ENCODE measurements at regions not wholly inside any gene's neighbourhood (a gene's known extent, or its start where the extent isn't known, plus 50 kb on each side); places are given as distances from the start of the nearest gene placed in this dataset.

- no peak overlapping the region for H3K27ac Mint-ChIP-seq
- H3K9me3 Mint-ChIP-seq: peaks cover 8% of the 10 kb centered on the region
Measured at GRCh38 chr3:27826448-27826847, 104.3 kb upstream of the EOMES start.

DNA sequence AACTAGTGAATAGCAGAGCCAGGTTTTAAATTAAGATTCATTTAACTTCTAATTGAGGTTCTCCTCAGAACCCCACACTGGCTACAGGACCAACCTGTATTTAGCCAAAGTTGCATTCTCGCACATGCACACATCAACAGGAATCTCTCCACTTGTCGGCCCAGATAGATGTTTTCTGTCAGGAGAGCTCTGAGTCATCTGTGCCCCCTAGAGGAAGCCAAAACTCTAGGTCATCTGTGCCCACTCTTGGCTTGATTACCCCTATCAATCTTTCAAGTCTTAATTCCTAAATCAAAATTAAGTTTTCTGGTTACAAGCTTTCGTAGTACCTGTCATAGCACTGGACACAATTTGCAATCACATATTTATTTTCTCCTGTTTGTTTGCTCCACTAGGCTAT is 104.9 kb upstream of the EOMES start:
- Mint-ChIP-seq H3K27ac (no peak overlapping the region), H3K27me3 (no peaks in the 10 kb centered on the region), H3K9me3 (peaks cover 8% of the 10 kb centered on the region), H3K4me3 (no peak overlapping the region), H3K4me1 (peaks cover 2% of the 10 kb centered on the region), H3K36me3 (no peaks in the 10 kb centered on the region)
- ATAC-seq (ENCODE audit: low read depth) (no peak), DNase-seq (no peak)
- POLR2A ChIA-PET: no interaction called here

More at GRCh38 chr3:27826448-27826847, 104.3 kb upstream of the EOMES start:
- H3K27me3 Mint-ChIP-seq: no peaks in the 10 kb centered on the region
- no peak for ATAC-seq (ENCODE audit: low read depth)
- H3K36me3 Mint-ChIP-seq: no peaks in the 10 kb centered on the region
- peaks cover 2% of the 10 kb centered on the region for H3K4me1 Mint-ChIP-seq
- H3K4me3 Mint-ChIP-seq: no peak overlapping the region
- POLR2A ChIA-PET: no interaction called here
- no peak for DNase-seq

DNA sequence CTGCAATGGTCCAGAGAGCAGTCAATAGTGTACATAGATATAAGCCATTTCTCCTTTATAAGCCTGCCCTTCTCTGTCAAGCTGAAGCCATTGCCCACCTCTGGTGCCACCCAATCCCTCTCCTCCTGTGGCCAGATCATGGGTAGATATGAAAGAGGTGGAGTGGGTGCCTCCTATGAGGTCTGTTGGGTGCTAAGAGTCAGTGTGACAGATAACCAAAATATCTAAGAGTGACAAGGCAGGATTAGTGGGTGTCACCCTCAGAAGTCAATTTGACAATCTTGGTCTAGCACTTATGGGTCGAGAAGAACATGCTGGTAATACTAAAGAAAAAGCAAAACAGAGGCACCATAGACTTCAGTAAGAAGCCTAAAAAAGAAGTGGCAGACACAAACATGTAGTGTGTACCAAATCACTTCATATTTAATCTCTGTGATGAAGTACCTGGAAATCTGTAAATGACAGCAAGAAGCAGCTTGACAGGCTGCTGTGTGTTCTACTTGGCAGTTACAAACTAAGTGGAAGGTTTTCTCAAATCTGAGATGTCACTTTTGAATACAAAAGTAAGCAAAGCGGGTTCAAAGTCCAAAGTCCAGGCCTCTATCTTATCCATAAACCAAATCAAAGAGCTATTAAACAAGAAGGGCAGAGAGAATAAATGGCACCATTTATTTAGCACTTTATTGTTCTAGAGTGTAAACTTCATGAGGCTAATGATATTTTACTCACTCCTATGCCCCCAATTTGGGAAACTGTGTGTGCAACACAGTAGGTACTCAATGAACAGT is 118.9 kb upstream of the EOMES start:
- no peak overlapping the region for H3K27ac Mint-ChIP-seq
- ATAC-seq (ENCODE audit: low read depth): no peak
- H3K27me3 Mint-ChIP-seq: no peaks in the 10 kb centered on the region

GRCh38 chr3:27844052-27844675 is 122.0 kb upstream of the EOMES start:
- no peak overlapping the region for H3K4me3 Mint-ChIP-seq

More for the DNA sequence above, 118.9 kb upstream of the EOMES start:
- H3K9me3 Mint-ChIP-seq: peaks cover 8% of the 10 kb centered on the region
- peaks cover 10% of the 10 kb centered on the region for H3K4me1 Mint-ChIP-seq
- no peaks in the 10 kb centered on the region for H3K36me3 Mint-ChIP-seq
- POLR2A ChIA-PET: no interaction called here
- no peak overlapping the region for H3K4me3 Mint-ChIP-seq
- DNase-seq: no peak

GRCh38 chr3:27847697-27848096 is 125.6 kb upstream of the EOMES start:
- H3K9me3 Mint-ChIP-seq: peaks cover 9% of the 10 kb centered on the region
- H3K36me3 Mint-ChIP-seq: peaks cover 4% of the 10 kb centered on the region
- peaks cover 10% of the 10 kb centered on the region for H3K4me1 Mint-ChIP-seq
- H3K4me3 Mint-ChIP-seq: no peak overlapping the region
- no peak overlapping the region for H3K27ac Mint-ChIP-seq
- ATAC-seq (ENCODE audit: low read depth): no peak
- H3K27me3 Mint-ChIP-seq: no peaks in the 10 kb centered on the region
- POLR2A ChIA-PET: no interaction called here
- DNase-seq: no peak

More at GRCh38 chr3:27844052-27844675, 122.0 kb upstream of the EOMES start:
- Mint-ChIP-seq H3K27ac (no peak overlapping the region), H3K4me1 (peaks cover 10% of the 10 kb centered on the region), H3K27me3 (no peaks in the 10 kb centered on the region), H3K36me3 (no peaks in the 10 kb centered on the region), H3K9me3 (peaks cover 8% of the 10 kb centered on the region)
- ATAC-seq (ENCODE audit: low read depth): no peak
- POLR2A ChIA-PET: no interaction called here
- no peak for DNase-seq

GRCh38 chr3:27848826-27849225 is 126.7 kb upstream of the EOMES start:
- no peak for ATAC-seq (ENCODE audit: low read depth)
- H3K4me1 Mint-ChIP-seq: peaks cover 3% of the 10 kb centered on the region
- no peaks in the 10 kb centered on the region for H3K27me3 Mint-ChIP-seq
- peaks cover 10% of the 10 kb centered on the region for H3K9me3 Mint-ChIP-seq
- DNase-seq: no peak
- H3K27ac Mint-ChIP-seq: no peak overlapping the region
- POLR2A ChIA-PET: no interaction called here
- H3K36me3 Mint-ChIP-seq: peaks cover 9% of the 10 kb centered on the region
- H3K4me3 Mint-ChIP-seq: no peak overlapping the region

DNA sequence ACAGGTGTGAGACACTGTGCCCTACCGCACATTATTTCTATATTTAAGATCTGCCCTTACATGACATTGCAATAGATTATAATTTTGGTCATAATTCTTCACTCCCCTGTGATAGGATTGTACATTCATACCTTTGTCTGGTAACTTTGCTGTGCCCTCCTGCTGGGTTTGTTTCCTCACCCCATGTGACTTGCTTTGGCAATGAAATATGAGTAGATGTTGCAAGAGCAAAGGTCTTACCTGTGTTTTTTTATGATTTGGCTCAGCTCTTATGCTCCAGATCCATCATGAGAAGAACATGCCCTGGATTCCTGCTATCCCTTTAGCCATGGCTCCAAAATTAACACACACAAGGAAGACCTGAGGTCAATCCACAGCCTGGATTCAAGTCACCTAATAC is 137.7 kb upstream of the EOMES start:
- Mint-ChIP-seq H3K27me3 (no peaks in the 10 kb centered on the region), H3K4me1 (peaks cover 31% of the 10 kb centered on the region), H3K9me3 (peaks cover 8% of the 10 kb centered on the region), H3K27ac (peak overlapping the region; percentile 33), H3K36me3 (peaks cover 10% of the 10 kb centered on the region), H3K4me3 (no peak overlapping the region)
- POLR2A ChIA-PET: interaction anchor here (0.8 kb wide), 1 partner anchor 22 kb away, joined by 3 read pairs; no protein-coding TSS in a partner anchor
- DNase-seq: no peak
- ATAC-seq (ENCODE audit: low read depth): no peak

GRCh38 chr3:27861046-27862036 is 139.2 kb upstream of the EOMES start:
- ATAC-seq (ENCODE audit: low read depth): peak; percentile 96
- DNase-seq: peak; percentile 33
- Mint-ChIP-seq H3K27me3 (no peaks in the 10 kb centered on the region), H3K36me3 (peaks cover 12% of the 10 kb centered on the region), H3K4me3 (peak overlapping the region; percentile 17), H3K4me1 (peaks cover 31% of the 10 kb centered on the region), H3K9me3 (peaks cover 10% of the 10 kb centered on the region), H3K27ac (peak overlapping the region; percentile 95)
- POLR2A ChIA-PET: interaction anchor here (0.8 to 1.4 kb wide), 4 partner anchors 11 to 487 kb away, joined by 3 to 11 read pairs (median 5); partner anchors contain the start of genes AZI2, EOMES and ZCWPW2

DNA sequence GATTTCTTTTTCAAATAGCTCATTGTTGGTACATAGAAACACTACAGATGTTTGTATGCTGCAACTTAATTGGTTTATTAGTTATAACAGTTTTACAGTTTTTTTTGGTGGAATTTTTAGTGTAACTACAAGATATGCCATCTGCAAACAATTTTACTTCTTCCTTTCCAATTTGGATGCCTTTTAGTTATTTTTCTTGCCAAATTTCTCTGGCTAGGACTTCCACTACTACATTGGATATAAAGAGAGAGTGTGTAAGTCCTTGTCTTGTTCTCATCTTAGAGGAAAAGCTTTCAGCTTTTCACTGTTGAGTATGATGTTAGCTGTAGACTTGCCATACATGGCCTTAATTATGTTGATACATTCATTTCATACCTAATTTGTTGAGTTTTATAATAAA is 143.6 kb upstream of the EOMES start:
- POLR2A ChIA-PET: no interaction called here
- H3K27ac Mint-ChIP-seq: no peak overlapping the region
- no peak for ATAC-seq (ENCODE audit: low read depth)

GRCh38 chr3:27869152-27869551 is 147.0 kb upstream of the EOMES start:
- Mint-ChIP-seq H3K36me3 (peaks cover 26% of the 10 kb centered on the region), H3K27ac (no peak overlapping the region), H3K4me3 (no peak overlapping the region), H3K9me3 (peaks cover 26% of the 10 kb centered on the region), H3K27me3 (no peaks in the 10 kb centered on the region), H3K4me1 (no peaks in the 10 kb centered on the region)
- POLR2A ChIA-PET: no interaction called here
- ATAC-seq (ENCODE audit: low read depth) (no peak), DNase-seq (no peak)

More for the DNA sequence above, 143.6 kb upstream of the EOMES start:
- Mint-ChIP-seq H3K27me3 (no peaks in the 10 kb centered on the region), H3K9me3 (peaks cover 21% of the 10 kb centered on the region), H3K4me3 (no peak overlapping the region), H3K4me1 (peaks cover 17% of the 10 kb centered on the region), H3K36me3 (peaks cover 21% of the 10 kb centered on the region)
- no peak for DNase-seq

DNA sequence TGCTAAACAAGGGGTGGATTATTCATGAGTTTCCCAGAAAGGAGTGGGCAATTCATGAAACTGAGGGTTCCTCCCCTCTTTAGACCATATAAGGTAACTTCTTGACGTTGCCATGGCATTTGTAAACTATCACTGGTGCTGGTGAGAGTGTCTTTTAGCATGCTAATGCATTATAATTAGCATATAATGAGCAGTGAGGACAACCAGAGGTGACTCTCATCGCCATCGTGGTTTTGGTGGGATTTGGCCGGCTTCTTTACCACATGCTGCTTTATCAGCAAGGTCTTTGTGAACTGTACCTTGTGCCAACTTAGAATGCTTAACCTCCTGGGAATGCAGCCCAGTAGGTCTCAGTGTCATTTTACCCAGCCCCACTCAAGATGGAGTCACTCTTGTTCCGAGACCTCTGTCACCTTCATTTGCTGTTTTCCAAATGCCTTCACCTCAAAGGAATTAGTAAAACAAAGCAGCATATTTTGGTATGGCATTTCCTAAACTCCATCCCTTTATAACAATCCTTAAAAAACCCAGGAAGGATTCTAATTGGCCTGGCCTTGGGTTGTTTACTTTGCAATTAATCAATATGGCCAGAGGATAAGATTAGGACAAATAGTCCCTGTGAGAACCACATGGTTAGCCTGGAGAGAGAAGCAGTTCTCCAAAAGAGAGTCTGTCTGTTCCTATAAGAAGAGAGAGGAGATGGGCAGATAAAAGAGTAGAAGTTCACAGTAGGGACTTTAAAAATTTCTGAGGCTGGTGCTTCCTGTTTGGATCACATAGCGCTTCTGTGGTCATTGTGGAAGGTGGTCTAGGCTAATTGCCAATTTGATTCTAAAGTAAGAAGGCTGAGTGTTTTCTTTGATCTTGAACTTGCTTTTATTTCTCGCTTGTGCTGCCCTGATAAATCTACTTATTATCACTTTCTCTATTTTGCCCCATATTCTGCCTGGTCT is 155.2 kb upstream of the EOMES start:
- DNase-seq (no peak), ATAC-seq (ENCODE audit: low read depth) (peak; percentile 24)
- peaks cover 2% of the 10 kb centered on the region for H3K36me3 Mint-ChIP-seq
- peaks cover 1% of the 10 kb centered on the region for H3K9me3 Mint-ChIP-seq
- H3K27me3 Mint-ChIP-seq: no peaks in the 10 kb centered on the region
- POLR2A ChIA-PET: no interaction called here
- H3K4me1 Mint-ChIP-seq: peaks cover 41% of the 10 kb centered on the region
- peak overlapping the region; percentile 82 for H3K27ac Mint-ChIP-seq
- peak overlapping the region; percentile 65 for H3K4me3 Mint-ChIP-seq

GRCh38 chr3:27878014-27878383 is 155.9 kb upstream of the EOMES start:
- Mint-ChIP-seq H3K4me1 (peaks cover 42% of the 10 kb centered on the region), H3K27ac (peak overlapping the region; percentile 82), H3K4me3 (peak overlapping the region; percentile 65), H3K9me3 (peaks cover 1% of the 10 kb centered on the region), H3K27me3 (no peaks in the 10 kb centered on the region), H3K36me3 (peaks cover 2% of the 10 kb centered on the region)
- no peak for DNase-seq
- POLR2A ChIA-PET: no interaction called here
- peak; percentile 7 for ATAC-seq (ENCODE audit: low read depth)
